Urinary bladder (tissue), 3 donors: ENCODE measurements at regions not wholly inside any gene's neighbourhood (a gene's known extent, or its start where the extent isn't known, plus 50 kb on each side); places are given as distances from the start of the nearest gene placed in this dataset.
"Not testable (repeated sequence)": the region's sequence is repeated elsewhere in the genome, so short reads cannot be mapped to it uniquely, and the experiment has no call there.

Experiments
- DNase-seq: peaks from one replicate; pipeline ENCODE4 v3.0.0-alpha.2; 2015; ENCODE audit errors: extremely low spot score
- H3K27ac ChIP-seq: one replicate; pipeline ENCODE4 v1.5.1; 2013; ENCODE audit warnings: low read depth, mild to moderate bottlenecking, moderate library complexity
- H3K36me3 ChIP-seq: one replicate; pipeline ENCODE4 v1.6.1; 2013; ENCODE audit warnings: mild to moderate bottlenecking, moderate library complexity; ENCODE audit not compliant: insufficient read depth
- H3K4me1 ChIP-seq: one replicate; pipeline ENCODE4 v1.6.1; 2013; ENCODE audit warnings: mild to moderate bottlenecking, moderate library complexity; ENCODE audit not compliant: insufficient read depth
- H3K4me3 ChIP-seq: one replicate; pipeline ENCODE4 v1.5.1; 2013; ENCODE audit warnings: low read depth, low read length
- WGBS: extraction: QIAGEN DNeasy Blood & Tissue Kit; methylation state at CpG from one replicate; pipeline ENCODE4 v1.1.7; 2013; 5-methylcytosine and 5-hydroxymethylcytosine counted together
- donor health status: healthy with polysubstance abuse.
- donor health status: healthy.

GRCh38 chr3:147119346-147119745 lies 287.0 kb downstream of the ZIC4 start:
- Histone ChIP-seq H3K36me3 (no peaks in the 10 kb centered on the region), H3K27ac (no peak overlapping the region), H3K4me3 (no peak overlapping the region), H3K4me1 (no peaks in the 10 kb centered on the region)
- 56% methylated on average over 3 of the region's 3 CpGs for WGBS
- no peak for DNase-seq

GRCh38 chr3:147118611-147119010 lies 287.7 kb downstream of the ZIC4 start:
- no peak overlapping the region for H3K27ac ChIP-seq
- no peak overlapping the region for H3K4me3 ChIP-seq
- whole genome bisulfite sequencing = 75% methylated on average over 5 of the region's 5 CpGs
- DNase-seq = no peak
- no peaks in the 10 kb centered on the region for H3K36me3 ChIP-seq
- H3K4me1 ChIP-seq = no peaks in the 10 kb centered on the region

DNA sequence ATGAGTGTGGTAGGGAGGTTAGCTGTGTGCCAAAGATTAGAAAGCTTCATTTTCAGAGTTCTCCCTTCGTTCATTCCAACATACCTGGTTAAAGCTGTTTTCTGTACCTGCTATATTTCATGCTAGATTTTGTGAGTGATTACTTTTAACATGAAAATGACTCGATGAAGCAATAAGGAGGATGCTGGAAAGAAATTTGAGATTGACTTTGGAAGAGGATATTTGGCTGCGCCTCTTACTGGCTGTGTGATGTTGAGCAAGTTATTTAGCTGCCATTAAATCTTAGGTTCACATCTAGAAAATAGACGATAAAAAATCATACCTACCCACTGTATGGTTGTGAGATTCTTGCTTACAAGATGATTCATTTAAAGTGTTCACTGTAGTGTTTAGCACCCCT lies 288.7 kb downstream of the ZIC4 start:
- Histone ChIP-seq H3K4me3 (no peak overlapping the region), H3K4me1 (no peaks in the 10 kb centered on the region), H3K36me3 (no peaks in the 10 kb centered on the region), H3K27ac (no peak overlapping the region)
- DNase-seq = no peak
- 68% methylated on average over 4 of the region's 4 CpGs for WGBS

DNA sequence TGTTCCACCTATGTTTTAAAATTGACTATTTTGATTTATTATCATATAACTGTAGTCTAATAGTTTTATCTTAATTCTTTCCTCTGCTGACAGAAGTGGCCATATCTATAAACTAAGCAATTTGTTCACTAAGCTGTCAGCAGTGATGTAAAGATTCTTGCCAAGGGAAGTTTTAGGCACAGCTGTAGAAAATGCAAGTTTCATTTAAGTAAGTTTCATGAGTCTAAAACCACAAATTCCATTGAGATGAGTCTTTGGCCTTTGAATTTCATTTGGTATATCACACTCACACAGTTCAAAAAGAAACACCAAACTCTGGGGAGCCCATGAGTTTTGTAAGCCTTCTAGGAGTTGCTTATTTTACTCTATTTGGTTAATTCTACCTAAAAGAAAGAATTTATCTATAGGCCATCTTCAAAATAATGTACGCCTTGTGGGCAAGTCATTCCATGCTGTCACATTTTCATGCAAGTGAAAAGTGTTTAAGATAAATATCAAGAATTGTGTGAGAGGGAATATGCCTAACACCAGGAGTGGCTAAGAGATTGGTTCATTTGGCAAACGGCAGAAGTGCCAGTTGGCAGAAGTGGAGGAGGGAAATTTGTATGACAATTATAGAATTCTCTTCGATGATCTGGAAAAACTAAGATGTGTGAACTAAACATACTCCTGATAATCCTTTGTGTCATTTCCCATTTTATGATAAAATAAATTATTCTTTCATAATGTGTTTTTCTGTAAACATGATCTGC lies 292.9 kb downstream of the ZIC4 start:
- Histone ChIP-seq H3K27ac (no peak overlapping the region), H3K4me3 (no peak overlapping the region), H3K36me3 (no peaks in the 10 kb centered on the region), H3K4me1 (no peaks in the 10 kb centered on the region)
- no peak for DNase-seq
- WGBS = 84% methylated on average over 3 of the region's 3 CpGs

GRCh38 chr3:147099076-147099475 lies 307.3 kb downstream of the ZIC4 start:
- Histone ChIP-seq H3K4me1 (no peaks in the 10 kb centered on the region), H3K4me3 (no peak overlapping the region), H3K27ac (no peak overlapping the region), H3K36me3 (no peaks in the 10 kb centered on the region)
- no peak for DNase-seq
- WGBS = 87% methylated on average over 3 of the region's 3 CpGs

GRCh38 chr3:147090461-147090860 lies 315.9 kb downstream of the ZIC4 start:
- Histone ChIP-seq H3K27ac (no peak overlapping the region), H3K4me3 (no peak overlapping the region), H3K4me1 (no peaks in the 10 kb centered on the region), H3K36me3 (no peaks in the 10 kb centered on the region)
- DNase-seq = no peak
- WGBS = 51% methylated on average over 2 of the region's 2 CpGs

DNA sequence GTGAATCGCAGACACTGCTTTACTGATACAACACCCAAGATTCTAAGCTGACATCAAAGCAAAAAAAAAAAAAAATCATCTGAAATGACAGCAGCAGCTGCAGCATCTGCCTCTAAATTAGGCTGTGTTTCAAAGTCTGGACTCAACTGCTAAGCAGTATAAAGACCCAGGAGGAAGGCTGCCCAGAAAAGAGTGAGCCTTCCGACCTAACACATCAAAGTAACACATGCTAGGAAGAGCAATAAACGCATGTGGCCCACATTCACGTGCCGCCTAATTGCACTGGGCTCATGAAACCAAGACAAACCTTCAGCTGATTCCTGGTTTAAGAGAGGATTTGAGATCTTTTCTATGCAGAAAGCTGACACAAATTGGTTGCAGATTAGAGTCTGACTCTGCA lies 317.1 kb downstream of the ZIC4 start:
- no peak for DNase-seq
- 21% methylated on average over 5 of the region's 5 CpGs for WGBS
- Histone ChIP-seq H3K36me3 (no peaks in the 10 kb centered on the region), H3K4me1 (no peaks in the 10 kb centered on the region), H3K27ac (no peak overlapping the region), H3K4me3 (no peak overlapping the region)

- not testable (repeated sequence) for DNase-seq, H3K36me3 ChIP-seq, H3K27ac ChIP-seq, H3K4me1 ChIP-seq, H3K4me3 ChIP-seq
- 75% methylated on average over 6 of the region's 6 CpGs for WGBS
Measured at GRCh38 chr3:147059500-147059899, 346.8 kb downstream of the ZIC4 start.

DNA sequence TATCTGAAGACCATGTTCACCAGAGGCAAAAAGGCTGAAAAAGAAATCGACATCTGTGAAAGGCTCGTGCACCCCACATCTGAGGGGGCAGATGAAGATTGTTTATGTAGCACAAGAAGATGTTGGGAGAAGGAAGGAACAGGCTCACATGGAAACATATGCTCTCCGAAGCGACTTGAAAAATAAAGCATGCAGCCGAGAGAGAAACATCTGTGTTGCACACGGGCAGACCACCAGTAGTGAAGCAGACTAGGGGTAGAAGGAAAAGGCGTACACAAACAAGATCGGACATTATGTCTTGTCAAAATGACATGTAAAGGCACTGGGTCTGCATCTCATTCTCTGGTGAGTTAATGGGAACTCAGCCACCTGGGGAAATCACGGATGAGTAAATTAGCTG lies 356.5 kb downstream of the ZIC4 start:
- H3K27ac ChIP-seq = no peak overlapping the region
- DNase-seq = no peak
- H3K4me1 ChIP-seq = no peaks in the 10 kb centered on the region
- H3K4me3 ChIP-seq = no peak overlapping the region
- no peaks in the 10 kb centered on the region for H3K36me3 ChIP-seq
- 49% methylated on average over 9 of the region's 9 CpGs for WGBS

- Histone ChIP-seq H3K4me1 (no peaks in the 10 kb centered on the region), H3K36me3 (no peaks in the 10 kb centered on the region), H3K4me3 (no peak overlapping the region), H3K27ac (no peak overlapping the region)
- DNase-seq = no peak
- WGBS = 94% methylated on average over 3 of the region's 3 CpGs
Measured at GRCh38 chr3:147049305-147049704, 357.0 kb downstream of the ZIC4 start.

GRCh38 chr3:147046916-147047315 lies 359.4 kb downstream of the ZIC4 start:
- Histone ChIP-seq H3K36me3 (no peaks in the 10 kb centered on the region), H3K4me1 (no peaks in the 10 kb centered on the region), H3K27ac (no peak overlapping the region), H3K4me3 (no peak overlapping the region)
- DNase-seq = no peak
- 89% methylated on average over 1 of the region's 1 CpG for WGBS

GRCh38 chr3:147038481-147038880 lies 367.9 kb downstream of the ZIC4 start:
- Histone ChIP-seq H3K4me1 (no peaks in the 10 kb centered on the region), H3K4me3 (no peak overlapping the region), H3K36me3 (no peaks in the 10 kb centered on the region), H3K27ac (no peak overlapping the region)
- WGBS = 73% methylated on average over 1 of the region's 1 CpG
- no peak for DNase-seq

- no peak overlapping the region for H3K27ac ChIP-seq
- no peaks in the 10 kb centered on the region for H3K4me1 ChIP-seq
- no peak overlapping the region for H3K4me3 ChIP-seq
- DNase-seq = no peak
- 83% methylated on average over 3 of the region's 3 CpGs for WGBS
- no peaks in the 10 kb centered on the region for H3K36me3 ChIP-seq
Measured at GRCh38 chr3:147034359-147034758, 372.0 kb downstream of the ZIC4 start.

DNA sequence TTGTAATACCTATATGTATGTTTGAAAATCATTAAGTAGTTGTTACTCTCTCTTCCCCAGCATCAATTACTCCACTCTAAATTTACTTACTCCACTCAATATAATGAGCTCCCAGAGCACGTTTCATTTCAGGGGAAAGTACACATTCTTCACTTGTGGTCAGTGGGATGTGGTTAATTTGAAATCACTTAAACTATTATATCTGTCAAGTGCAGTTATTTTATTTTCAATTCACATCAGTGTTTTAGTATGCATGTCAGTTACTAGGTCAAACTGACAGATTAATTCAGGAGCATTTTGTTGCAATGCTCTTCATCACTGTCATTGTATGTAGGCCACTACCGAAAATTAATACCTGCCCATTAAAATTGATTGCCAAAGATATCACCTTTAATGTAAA lies 376.1 kb downstream of the ZIC4 start:
- H3K4me1 ChIP-seq = no peaks in the 10 kb centered on the region
- no peak overlapping the region for H3K4me3 ChIP-seq
- no peak for DNase-seq
- no peak overlapping the region for H3K27ac ChIP-seq
- H3K36me3 ChIP-seq = no peaks in the 10 kb centered on the region
- 59% methylated on average over 2 of the region's 2 CpGs for WGBS

GRCh38 chr3:147015334-147015733 lies 391.0 kb downstream of the ZIC4 start:
- DNase-seq = no peak
- 88% methylated on average over 3 of the region's 3 CpGs for WGBS
- Histone ChIP-seq H3K4me1 (no peaks in the 10 kb centered on the region), H3K27ac (no peak overlapping the region), H3K36me3 (no peaks in the 10 kb centered on the region), H3K4me3 (no peak overlapping the region)
